ENCODE measurements at regions not wholly inside any gene's neighbourhood (a gene's known extent, or its start where the extent isn't known, plus 50 kb on each side); places are given as distances from the start of the nearest gene placed in this dataset.
"Not testable (repeated sequence)": the region's sequence is repeated elsewhere in the genome, so short reads cannot be mapped to it uniquely, and the experiment has no call there.

GRCh38 chr9:85310573-85310972, 431.2 kb downstream of the AGTPBP1 start:
- H3K4me1 ChIP-seq = no peaks in the 10 kb centered on the region
- DNase-seq (no peak), ATAC-seq (ENCODE audit: low FRiP score in 2 of 2) (no peak)
- H3K27me3 ChIP-seq = no peaks in the 10 kb centered on the region
- peaks cover 0 to 9% (median 5%) of the 10 kb centered on the region in 4 donors for H3K9me3 ChIP-seq
- no peak overlapping the region for H3K4me3 ChIP-seq
- H3K36me3 ChIP-seq = no peaks in the 10 kb centered on the region
- TF ChIP-seq POLR2AphosphoS5 (IDR thresholded peaks at IDR 0.05) (no peak), EP300 (IDR thresholded peaks at IDR 0.05) (no peak), POLR2A (IDR thresholded peaks at IDR 0.05) (no peak)
- TF ChIP-seq, protein P1, sequence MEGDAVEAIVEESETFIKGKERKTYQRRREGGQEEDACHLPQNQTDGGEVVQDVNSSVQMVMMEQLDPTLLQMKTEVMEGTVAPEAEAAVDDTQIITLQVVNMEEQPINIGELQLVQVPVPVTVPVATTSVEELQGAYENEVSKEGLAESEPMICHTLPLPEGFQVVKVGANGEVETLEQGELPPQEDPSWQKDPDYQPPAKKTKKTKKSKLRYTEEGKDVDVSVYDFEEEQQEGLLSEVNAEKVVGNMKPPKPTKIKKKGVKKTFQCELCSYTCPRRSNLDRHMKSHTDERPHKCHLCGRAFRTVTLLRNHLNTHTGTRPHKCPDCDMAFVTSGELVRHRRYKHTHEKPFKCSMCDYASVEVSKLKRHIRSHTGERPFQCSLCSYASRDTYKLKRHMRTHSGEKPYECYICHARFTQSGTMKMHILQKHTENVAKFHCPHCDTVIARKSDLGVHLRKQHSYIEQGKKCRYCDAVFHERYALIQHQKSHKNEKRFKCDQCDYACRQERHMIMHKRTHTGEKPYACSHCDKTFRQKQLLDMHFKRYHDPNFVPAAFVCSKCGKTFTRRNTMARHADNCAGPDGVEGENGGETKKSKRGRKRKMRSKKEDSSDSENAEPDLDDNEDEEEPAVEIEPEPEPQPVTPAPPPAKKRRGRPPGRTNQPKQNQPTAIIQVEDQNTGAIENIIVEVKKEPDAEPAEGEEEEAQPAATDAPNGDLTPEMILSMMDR (IDR thresholded peaks at IDR 0.05) = no peak
- no peak overlapping the region for H3K27ac ChIP-seq

GRCh38 chr9:85303757-85304134, 438.0 kb downstream of the AGTPBP1 start:
- Histone ChIP-seq H3K4me3 (no peak overlapping the region), H3K27me3 (no peaks in the 10 kb centered on the region), H3K9me3 (no peaks in the 10 kb centered on the region), H3K4me1 (no peaks in the 10 kb centered on the region), H3K27ac (no peak overlapping the region), H3K36me3 (no peaks in the 10 kb centered on the region)
- TF ChIP-seq POLR2AphosphoS5 (IDR thresholded peaks at IDR 0.05) (no peak), POLR2A (IDR thresholded peaks at IDR 0.05) (no peak), EP300 (IDR thresholded peaks at IDR 0.05) (no peak)
- TF ChIP-seq, protein P1 (IDR thresholded peaks at IDR 0.05) = no peak
- DNase-seq (no peak), ATAC-seq (ENCODE audit: low FRiP score in 2 of 2) (no peak)
- WGBS, 2 donors = 73 to 75% methylated on average over 4 of the region's 4 CpGs

GRCh38 chr9:85302938-85303756, 438.6 kb downstream of the AGTPBP1 start:
- 78 to 88% methylated on average over 7 of the region's 7 CpGs for WGBS, 2 donors
- peaks cover 0 to 2% (median under 1%) of the 10 kb centered on the region in 4 donors for H3K9me3 ChIP-seq
- H3K27ac ChIP-seq = no peak overlapping the region
- H3K36me3 ChIP-seq = no peaks in the 10 kb centered on the region
- no peak for TF ChIP-seq EP300 (IDR thresholded peaks at IDR 0.05)
- TF ChIP-seq POLR2A (IDR thresholded peaks at IDR 0.05) = no peak
- TF ChIP-seq POLR2AphosphoS5 (IDR thresholded peaks at IDR 0.05) = no peak
- TF ChIP-seq, protein P1 (IDR thresholded peaks at IDR 0.05) = no peak
- H3K4me3 ChIP-seq = no peak overlapping the region
- no peak for DNase-seq
- no peaks in the 10 kb centered on the region for H3K27me3 ChIP-seq
- H3K4me1 ChIP-seq = no peaks in the 10 kb centered on the region
- ATAC-seq (ENCODE audit: low FRiP score in 2 of 2) = no peak

DNA sequence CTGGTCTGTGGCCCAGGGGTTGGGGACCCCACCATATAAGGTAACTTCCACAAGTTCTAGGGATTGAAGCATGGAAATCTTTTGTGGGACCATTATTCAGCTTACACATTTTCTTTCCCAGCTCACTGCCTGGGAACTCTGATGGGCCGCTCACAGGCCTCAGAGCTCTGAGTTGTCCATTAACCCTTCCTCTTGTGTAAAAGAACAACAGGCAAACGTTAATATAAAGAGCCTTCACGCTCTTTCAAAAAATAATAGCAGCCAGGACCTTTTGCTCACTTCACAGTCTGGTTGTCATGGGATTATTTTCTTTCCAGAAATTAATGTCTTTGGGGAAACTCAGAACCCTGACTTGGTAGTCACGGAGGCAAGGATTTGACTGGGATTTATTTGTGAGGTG, 443.3 kb downstream of the AGTPBP1 start:
- 78 to 79% methylated on average over 4 of the region's 4 CpGs for WGBS, 2 donors

GRCh38 chr9:85295244-85295643, 446.5 kb downstream of the AGTPBP1 start:
- not testable (repeated sequence) for H3K9me3 ChIP-seq; ATAC-seq (ENCODE audit: low FRiP score in 2 of 2); DNase-seq; H3K27me3 ChIP-seq; H3K36me3 ChIP-seq; H3K27ac ChIP-seq; H3K4me3 ChIP-seq; H3K4me1 ChIP-seq
- 88 to 89% methylated on average over 4 to 5 of the region's 5 CpGs for WGBS, 2 donors

More for the DNA sequence above, 443.3 kb downstream of the AGTPBP1 start:
- no peaks in the 10 kb centered on the region for H3K27me3 ChIP-seq
- H3K27ac ChIP-seq = no peak overlapping the region
- H3K4me1 ChIP-seq = no peaks in the 10 kb centered on the region
- no peaks in the 10 kb centered on the region for H3K36me3 ChIP-seq
- ATAC-seq (ENCODE audit: low FRiP score in 2 of 2) (no peak), DNase-seq (no peak)
- no peak overlapping the region for H3K4me3 ChIP-seq
- H3K9me3 ChIP-seq = peaks cover 0 to 9% (median 4%) of the 10 kb centered on the region in 4 donors
- TF ChIP-seq EP300 (IDR thresholded peaks at IDR 0.05) (no peak), POLR2AphosphoS5 (IDR thresholded peaks at IDR 0.05) (no peak), POLR2A (IDR thresholded peaks at IDR 0.05) (no peak)
- TF ChIP-seq, protein P1 (IDR thresholded peaks at IDR 0.05) = no peak
